Osteoblast (primary cell): ENCODE measurements at regions not wholly inside any gene's neighbourhood (a gene's known extent, or its start where the extent isn't known, plus 50 kb on each side); places are given as distances from the start of the nearest gene placed in this dataset.
A peak's percentile ranks its signal among the peaks of the same experiment; 100 is the strongest.
"Not testable (repeated sequence)": the region's sequence is repeated elsewhere in the genome, so short reads cannot be mapped to it uniquely, and the experiment has no call there.

Experiments used
- DNase-seq: peaks from one replicate; pipeline ENCODE4 v3.0.0; 2011; ENCODE audit warnings: low spot score, mixed read lengths; ENCODE audit not compliant: insufficient read length; ENCODE audit errors: missing footprints
- H2AFZ ChIP-seq: 2 replicates; pipeline ENCODE4 v1.6.0; 2011; ENCODE audit warnings: mild to moderate bottlenecking, low read length
- H3K27ac ChIP-seq: 2 replicates; pipeline ENCODE4 v1.5.1; 2011; ENCODE audit warnings: mild to moderate bottlenecking, low read depth, low read length, moderate library complexity
- H3K27me3 ChIP-seq: 2 replicates; pipeline ENCODE4 v1.6.0; 2012; ENCODE audit warnings: mild to moderate bottlenecking, control low read depth, inconsistent platforms, low read length, moderate library complexity; ENCODE audit not compliant: insufficient read depth
- H3K36me3 ChIP-seq: 2 replicates; pipeline ENCODE4 v1.5.1; 2011; ENCODE audit warnings: mild to moderate bottlenecking, low read length, control low read depth, moderate library complexity; ENCODE audit not compliant: insufficient read depth
- H3K4me1 ChIP-seq: 2 replicates; pipeline ENCODE4 v1.5.1; 2011; ENCODE audit warnings: mild to moderate bottlenecking, low read length, control low read depth, moderate library complexity; ENCODE audit not compliant: insufficient read depth
- H3K4me2 ChIP-seq: 2 replicates; pipeline ENCODE4 v1.6.0; 2011; ENCODE audit warnings: mild to moderate bottlenecking, low read length; ENCODE audit not compliant: insufficient read depth
- H3K4me3 ChIP-seq: fragments of 200-600 bp; sonication (generic); 3 replicates; pipeline ENCODE4 v1.5.1; 2012; ENCODE audit warnings: mild to moderate bottlenecking, low read length, inconsistent platforms; ENCODE audit not compliant: insufficient read depth
- H3K79me2 ChIP-seq: 2 replicates; pipeline ENCODE4 v1.6.0; 2012; ENCODE audit warnings: mild to moderate bottlenecking, low read length, control low read depth, inconsistent platforms; ENCODE audit not compliant: insufficient read depth
- H3K9me3 ChIP-seq: 2 replicates; pipeline ENCODE4 v1.5.1; 2011; ENCODE audit warnings: low read depth, low read length, control low read depth
- H4K20me1 ChIP-seq: 2 replicates; pipeline ENCODE4 v1.6.0; 2012; ENCODE audit warnings: mild to moderate bottlenecking, low read length, control low read depth; ENCODE audit not compliant: insufficient read depth

DNA sequence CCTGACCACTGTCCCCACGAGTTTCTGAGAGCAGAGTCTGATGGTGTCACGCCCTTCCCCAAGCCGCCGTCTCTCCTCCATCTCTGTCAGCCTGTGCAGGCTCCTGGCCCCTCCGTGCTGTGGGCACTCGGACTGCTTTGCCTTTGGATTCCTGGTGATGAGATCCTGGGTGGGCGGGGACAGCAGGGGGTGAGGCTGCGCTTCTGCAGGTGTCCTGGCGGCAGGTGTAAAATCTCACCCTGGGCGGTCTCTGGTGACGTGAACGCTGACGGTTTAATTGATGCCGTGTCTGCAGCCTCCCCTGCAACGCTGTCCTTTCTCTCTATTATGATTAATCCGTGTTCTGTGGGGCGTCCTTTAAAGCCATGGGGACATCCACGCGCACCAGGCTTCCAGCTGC lies 148.0 kb downstream of the LAT start:
- not testable (repeated sequence) for H4K20me1 ChIP-seq, H3K27me3 ChIP-seq, H3K4me2 ChIP-seq, H3K4me3 ChIP-seq, H2AFZ ChIP-seq, H3K36me3 ChIP-seq, H3K4me1 ChIP-seq, H3K9me3 ChIP-seq, H3K79me2 ChIP-seq, H3K27ac ChIP-seq
- peak; percentile 26 for DNase-seq

DNA sequence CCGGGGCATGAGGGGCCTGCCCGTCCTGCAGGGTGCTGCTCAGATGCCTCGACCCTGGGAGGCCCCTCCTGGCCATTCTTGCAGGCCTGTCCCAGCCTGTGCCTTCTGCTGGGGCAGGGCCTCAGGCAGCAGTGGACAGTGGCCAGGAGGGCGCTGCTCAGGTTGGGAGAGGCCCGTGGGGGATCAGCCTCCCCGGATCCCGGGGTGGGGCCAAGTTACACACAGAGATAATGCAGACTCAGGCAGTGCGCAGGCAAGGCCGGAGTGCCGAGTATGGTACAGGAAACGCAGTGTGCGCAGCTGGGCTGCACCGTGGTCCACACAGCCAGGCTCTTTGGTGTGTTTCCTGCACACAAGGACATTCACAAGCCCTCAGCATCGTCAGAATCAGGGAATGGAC lies 147.6 kb downstream of the LAT start:
- not testable (repeated sequence) for H3K79me2 ChIP-seq, H4K20me1 ChIP-seq, H3K27ac ChIP-seq, H3K4me3 ChIP-seq, H3K4me1 ChIP-seq, H3K9me3 ChIP-seq, H3K27me3 ChIP-seq, H3K4me2 ChIP-seq, DNase-seq, H3K36me3 ChIP-seq, H2AFZ ChIP-seq

DNA sequence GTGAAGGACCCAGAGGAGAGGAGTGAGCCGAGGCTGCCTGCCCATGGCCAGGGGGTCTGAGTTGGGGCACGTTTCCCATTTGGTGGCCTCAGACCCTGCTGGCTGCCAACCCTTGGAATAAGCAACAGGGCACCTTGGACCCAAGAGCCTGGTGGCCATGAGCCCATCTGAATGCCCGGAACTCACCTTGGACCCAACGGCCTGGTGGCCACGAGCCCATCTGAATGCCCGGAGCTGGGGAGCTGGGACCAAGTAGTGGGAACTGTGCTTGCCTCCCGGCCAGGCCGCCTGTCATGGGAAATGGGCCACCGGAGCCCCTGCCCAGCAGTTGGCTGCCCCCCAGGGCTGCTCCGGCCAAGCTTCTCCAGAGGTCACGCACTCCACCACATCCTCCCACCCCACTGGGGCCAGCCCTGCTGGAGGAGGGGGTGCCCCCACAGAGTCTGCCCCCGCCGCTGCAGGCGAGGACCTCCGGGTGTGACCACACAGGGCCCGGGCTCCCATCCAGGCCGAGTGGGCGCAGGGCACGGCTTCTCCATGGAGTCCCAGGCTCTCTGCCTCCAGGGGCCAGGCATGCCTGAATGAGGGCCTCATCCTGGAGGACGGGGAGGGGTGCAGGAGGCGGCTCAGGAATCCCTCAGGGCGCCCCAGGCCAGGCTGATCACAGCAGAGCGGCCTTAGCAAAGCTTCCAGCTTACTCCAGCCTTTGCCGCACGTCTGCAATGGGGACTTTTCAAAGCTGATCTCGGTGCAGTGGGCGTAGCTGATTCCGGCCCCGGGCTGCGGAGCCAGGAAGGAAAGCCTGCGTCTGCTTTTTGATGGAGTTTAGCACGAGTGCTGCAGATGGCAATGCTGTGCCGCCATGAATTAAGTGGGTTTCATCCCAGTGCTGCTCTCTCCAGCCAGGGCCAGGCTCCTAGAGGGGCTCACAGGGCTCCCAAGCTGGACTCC lies 146.3 kb downstream of the LAT start:
- H3K79me2 ChIP-seq, H3K27ac ChIP-seq, H3K4me2 ChIP-seq, H3K36me3 ChIP-seq, H3K27me3 ChIP-seq, H3K4me3 ChIP-seq, DNase-seq, H3K4me1 ChIP-seq, H2AFZ ChIP-seq, H3K9me3 ChIP-seq, H4K20me1 ChIP-seq: not testable (repeated sequence)

DNA sequence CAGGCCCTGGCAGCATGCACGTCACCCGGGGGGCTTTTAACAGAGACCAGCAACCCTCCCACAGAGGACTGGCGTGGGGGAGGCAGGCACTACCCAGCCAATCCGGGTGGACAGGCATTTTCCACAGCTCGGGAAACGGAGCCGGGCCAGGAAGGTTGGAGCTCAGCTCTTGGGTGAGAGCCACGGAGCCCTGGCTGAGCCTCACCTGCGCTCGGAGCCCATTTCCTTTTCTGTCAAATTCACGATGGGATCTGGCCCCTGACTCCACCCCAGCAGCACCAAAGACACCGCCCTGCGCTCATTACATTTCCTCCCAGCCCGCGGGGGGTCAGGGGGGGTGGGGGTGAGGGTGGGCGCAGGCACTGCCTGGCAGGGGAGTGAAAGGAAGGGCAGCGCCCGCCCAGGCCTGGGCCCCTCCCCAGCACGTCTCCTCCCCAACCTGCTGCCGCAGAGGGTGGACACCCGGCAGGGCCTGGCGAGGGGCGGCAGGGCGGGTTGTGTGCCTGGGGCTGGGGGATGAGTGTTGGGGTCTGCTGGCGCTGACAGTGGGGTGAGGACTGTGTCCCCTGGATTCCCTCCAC lies 145.4 kb downstream of the LAT start:
- H3K79me2 ChIP-seq, H3K27me3 ChIP-seq, H3K9me3 ChIP-seq, DNase-seq, H2AFZ ChIP-seq, H3K4me2 ChIP-seq, H4K20me1 ChIP-seq, H3K4me3 ChIP-seq, H3K27ac ChIP-seq, H3K4me1 ChIP-seq, H3K36me3 ChIP-seq: not testable (repeated sequence)

DNA sequence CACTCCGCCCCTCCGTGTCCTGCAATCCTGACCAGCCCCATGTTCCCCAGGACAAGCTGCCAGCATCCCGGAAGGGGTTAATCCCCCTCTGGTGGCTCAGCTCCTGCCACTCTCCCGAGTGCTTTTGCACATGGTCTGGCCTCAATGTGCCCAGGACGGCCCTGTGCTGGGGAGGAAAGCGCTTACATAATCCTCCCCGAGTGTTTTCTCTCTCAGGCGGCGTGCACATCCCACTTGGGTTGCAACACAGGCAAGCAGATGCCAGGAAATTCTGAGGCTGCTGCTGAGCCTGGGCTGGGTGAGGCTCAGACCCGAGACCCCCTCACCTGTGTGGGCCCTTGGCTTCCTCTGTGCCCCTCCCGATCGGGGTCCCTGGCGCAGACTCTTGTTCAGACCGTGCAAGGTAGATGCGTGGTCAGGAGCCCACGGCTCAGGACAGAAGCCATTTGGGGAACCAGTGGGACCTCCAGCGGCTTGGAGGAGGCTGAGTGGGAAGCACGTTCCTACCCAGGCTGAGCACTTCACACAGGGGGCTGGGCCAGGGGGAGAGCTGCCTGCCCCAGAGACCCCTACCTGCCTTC lies 144.7 kb downstream of the LAT start:
- not testable (repeated sequence) for H3K4me1 ChIP-seq, DNase-seq, H3K27me3 ChIP-seq

DNA sequence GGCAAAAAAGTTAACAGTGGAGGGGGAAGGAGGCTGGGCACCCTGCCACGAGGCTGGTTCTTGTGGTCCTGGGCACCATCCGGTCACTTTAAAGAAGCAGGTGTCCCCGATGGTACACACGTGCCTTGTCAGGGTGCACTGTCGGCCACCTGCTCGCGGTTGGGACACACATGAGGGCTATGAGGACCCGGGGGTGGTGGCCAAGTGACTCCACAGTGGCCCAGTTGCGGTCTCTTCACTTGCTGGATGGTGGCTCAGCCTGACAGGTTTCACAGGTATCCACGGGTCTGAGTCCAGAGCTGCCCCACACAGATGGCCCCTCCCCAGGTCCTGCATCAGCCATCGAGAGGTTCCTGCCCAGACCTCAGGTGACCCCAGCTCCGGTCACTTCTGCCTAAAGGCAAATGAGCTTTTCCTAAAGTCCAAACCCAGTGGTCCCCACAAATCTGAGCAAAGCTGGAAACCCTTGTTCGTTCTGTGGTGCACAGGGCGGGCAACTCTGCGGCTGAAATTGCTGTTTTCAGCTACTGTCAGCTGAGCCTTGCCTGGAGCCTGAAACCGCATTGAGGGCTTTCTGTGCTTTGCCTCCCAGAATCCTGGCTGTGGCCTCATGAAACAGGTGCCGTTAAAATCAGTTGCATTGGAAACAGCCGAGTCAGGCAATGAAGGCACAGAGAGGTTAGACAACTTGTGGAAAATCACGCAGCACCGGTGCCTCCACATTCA lies 144.0 kb downstream of the LAT start:
- H3K27me3 ChIP-seq, H2AFZ ChIP-seq, H3K79me2 ChIP-seq, DNase-seq, H3K9me3 ChIP-seq, H3K36me3 ChIP-seq, H3K4me1 ChIP-seq, H3K4me3 ChIP-seq, H3K27ac ChIP-seq, H4K20me1 ChIP-seq, H3K4me2 ChIP-seq: not testable (repeated sequence)

More for the DNA sequence above, 144.7 kb downstream of the LAT start:
- not testable (repeated sequence) for H3K27ac ChIP-seq, H3K36me3 ChIP-seq, H3K9me3 ChIP-seq, H4K20me1 ChIP-seq, H2AFZ ChIP-seq, H3K4me2 ChIP-seq, H3K4me3 ChIP-seq, H3K79me2 ChIP-seq

DNA sequence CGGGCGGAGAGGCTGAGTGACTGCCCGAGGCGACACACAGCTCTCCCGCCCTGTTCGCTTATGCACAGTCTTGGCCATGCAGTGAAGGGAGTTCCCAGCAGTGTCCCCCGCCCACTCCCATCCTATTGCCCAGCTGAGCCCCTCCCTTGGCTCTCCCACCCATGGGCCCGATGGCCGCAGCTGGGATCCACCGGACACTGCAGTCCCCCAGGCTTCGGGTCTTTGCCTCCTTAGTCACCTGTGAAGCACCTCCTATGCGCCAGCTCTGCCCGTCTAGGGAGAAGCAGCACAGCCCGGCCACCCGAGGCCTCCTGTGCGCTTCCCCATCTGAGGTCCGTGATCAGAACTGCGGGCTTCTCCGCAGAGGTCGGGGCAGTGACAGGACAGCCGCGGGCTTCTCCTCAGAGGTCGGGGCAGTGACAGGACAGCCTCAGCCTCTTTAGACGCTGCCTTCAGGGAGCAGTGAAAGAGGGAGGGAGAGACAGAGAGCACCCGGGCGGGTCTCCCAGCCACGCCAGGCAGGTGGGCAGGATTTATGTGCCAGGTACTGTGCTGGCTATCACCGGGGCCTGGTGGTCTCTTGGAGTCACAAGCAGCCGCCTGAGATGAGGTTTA lies 143.1 kb downstream of the LAT start:
- not testable (repeated sequence) for H4K20me1 ChIP-seq, H3K4me2 ChIP-seq, H3K4me3 ChIP-seq, DNase-seq, H3K79me2 ChIP-seq, H3K27ac ChIP-seq, H3K4me1 ChIP-seq, H2AFZ ChIP-seq, H3K27me3 ChIP-seq, H3K9me3 ChIP-seq, H3K36me3 ChIP-seq
